Naive B cell (primary cell): ENCODE measurements at regions not wholly inside any gene's neighbourhood (a gene's known extent, or its start where the extent isn't known, plus 50 kb on each side); places are given as distances from the start of the nearest gene placed in this dataset.

Experiments used
- ATAC-seq, 2 donors: fragments of 150-1000 bp; cut with Tn5 transposase; 2 replicates each; pipeline ENCODE4 v1.10.0; 2021; ENCODE audit warnings: low read depth in 2 of 2, mild to moderate bottlenecking in 2 of 2, moderate library complexity in 2 of 2
- DNase-seq: peaks from one replicate; pipeline ENCODE4 v3.0.0; 2022
- H3K27ac Mint-ChIP-seq, 6 donors: one replicate each; pipeline ENCODE4 v1.8.0; 2020 to 2022; ENCODE audit warnings: mild to moderate bottlenecking in 6 of 6, mixed read lengths in 6 of 6, moderate library complexity in 5 of 6, inconsistent platforms in 2 of 6
- H3K27me3 Mint-ChIP-seq, 3 donors: one replicate each; pipeline ENCODE4 v1.8.0; 2021 to 2022; ENCODE audit warnings: mixed read lengths in 3 of 3, mild to moderate bottlenecking in 1 of 3
- H3K36me3 Mint-ChIP-seq, 2 donors: one replicate each; pipeline ENCODE4 v1.8.0; 2020 to 2022; ENCODE audit warnings: mixed read lengths in 2 of 2, inconsistent platforms in 1 of 2, mild to moderate bottlenecking in 1 of 2
- H3K4me1 Mint-ChIP-seq, 3 donors: one replicate each; pipeline ENCODE4 v1.8.0; 2020 to 2022; ENCODE audit warnings: mixed read lengths in 3 of 3, inconsistent platforms in 1 of 3, mild to moderate bottlenecking in 1 of 3, moderate library complexity in 1 of 3
- H3K4me3 Mint-ChIP-seq, 8 donors: one replicate each; pipeline ENCODE4 v1.8.0; 2020 to 2022; ENCODE audit warnings: mild to moderate bottlenecking in 8 of 8, mixed read lengths in 8 of 8, moderate library complexity in 8 of 8, inconsistent platforms in 2 of 8
- H3K9me3 Mint-ChIP-seq, 7 donors: one replicate each; pipeline ENCODE4 v1.8.0; 2020 to 2022; ENCODE audit warnings: mixed read lengths in 7 of 7, mild to moderate bottlenecking in 5 of 7, inconsistent platforms in 2 of 7, moderate library complexity in 1 of 7

- DNase-seq, result no peak
- ATAC-seq, result no peak
- Mint-ChIP-seq H3K36me3 (no peaks in the 10 kb centered on the region), H3K27ac (no peak overlapping the region), H3K4me3 (no peak overlapping the region), H3K27me3 (no peaks in the 10 kb centered on the region), H3K9me3 (peaks cover 2 to 15% (median 7%) of the 10 kb centered on the region in 7 donors), H3K4me1 (no peaks in the 10 kb centered on the region)
These were observed 50.4 kb upstream of the TSPAN8 start for GRCh38 chr12:71208053-71208685.
